Panc1 (cell line): ENCODE measurements at regions not wholly inside any gene's neighbourhood (a gene's known extent, or its start where the extent isn't known, plus 50 kb on each side); places are given as distances from the start of the nearest gene placed in this dataset.

Source experiments
- ATAC-seq: fragments of 200-7000 bp; cut with Tn5 transposase; 2 replicates; pipeline ENCODE4 v1.9.1; 2020; ENCODE audit warnings: mild to moderate bottlenecking, moderate library complexity
- BruUV-seq: library from RNA; stranded (reverse); fragments of 400-500 nt; replicated peaks from 2 replicates; lab custom pipeline; 2021; lab: Mats Ljungman, UMichigan
- CTCF ChIA-PET: fragments of 300-600 bp; sonication (Branson Sonifier 250); formaldehyde crosslinking; loops from one replicate; lab custom pipeline; 2022; ENCODE audit warnings: antibody characterized with exemption; lab: Charles Lee
- POLR2A ChIA-PET: fragments of 300-600 bp; sonication (Branson Sonifier 250); formaldehyde crosslinking; loops from one replicate; lab custom pipeline; 2022; ENCODE audit warnings: antibody characterized with exemption; lab: Charles Lee
- DNase-seq: peaks from one replicate; pipeline ENCODE4 v3.0.0-alpha.2; 2010; ENCODE audit warnings: low read depth, low spot score
- H3K27ac ChIP-seq: 2 replicates; pipeline ENCODE4 v1.5.1; 2011; ENCODE audit warnings: mild to moderate bottlenecking, low read length, inconsistent platforms
- H3K27me3 ChIP-seq: fragments of 200-500 bp; sonication (Bioruptor generic); 2 replicates; pipeline ENCODE4 v1.6.0; 2014; ENCODE audit warnings: low read length, inconsistent platforms; ENCODE audit not compliant: control insufficient read depth, insufficient read depth
- H3K36me3 ChIP-seq: fragments of 200-500 bp; sonication (Bioruptor generic); 2 replicates; pipeline ENCODE4 v1.5.1; 2014; ENCODE audit warnings: inconsistent platforms, mild to moderate bottlenecking, low read length, moderate library complexity; ENCODE audit not compliant: control insufficient read depth, insufficient read depth
- H3K4me1 ChIP-seq: 2 replicates; pipeline ENCODE4 v1.5.1; 2011; ENCODE audit warnings: inconsistent platforms, mild to moderate bottlenecking, low read length, moderate library complexity; ENCODE audit not compliant: control insufficient read depth, insufficient read depth
- H3K4me3 ChIP-seq, 2 experiments: 2 replicates each; pipeline ENCODE4 v1.5.1; 2011 to 2012; ENCODE audit warnings: low read depth in 2 of 2, low read length in 2 of 2, mild to moderate bottlenecking in 2 of 2, inconsistent platforms in 1 of 2, moderate library complexity in 1 of 2
- H3K9me3 ChIP-seq: fragments of 200-500 bp; sonication (Bioruptor generic); 2 replicates; pipeline ENCODE4 v1.5.1; 2014; ENCODE audit warnings: low read depth, mild to moderate bottlenecking, inconsistent platforms, low read length, moderate library complexity; ENCODE audit not compliant: control insufficient read depth, insufficient read depth
- CTCF ChIP-seq: fragments of 450-650 bp; IDR thresholded peaks from 2 replicates; pipeline ENCODE4 v1.5.1; 2017; ENCODE audit warnings: mild to moderate bottlenecking
- POLR2AphosphoS5 ChIP-seq: IDR thresholded peaks from 2 replicates; pipeline ENCODE4 v1.6.1; 2012; ENCODE audit warnings: mild to moderate bottlenecking, low read depth, low read length, moderate library complexity
- SIN3A ChIP-seq: IDR thresholded peaks from 2 replicates; pipeline ENCODE4 v1.6.1; 2012; ENCODE audit warnings: low read depth, mild to moderate bottlenecking, low read length, moderate library complexity, borderline replicate concordance; ENCODE audit not compliant: insufficient read depth
- TCF7L2 ChIP-seq: IDR thresholded peaks from 2 replicates; pipeline ENCODE4 v1.6.1; 2011; ENCODE audit warnings: mild to moderate bottlenecking, low read depth, low read length, inconsistent platforms
- in situ Hi-C: cut with HindIII; loops from 2 replicates; pipeline ENCODE4 v1.10.0; 2016; ENCODE audit warnings: low sequenced_read_pairs, low pct_unique_long_range_greater_than_20kb
- intact Hi-C: fragments of 100-400 bp; cut with micrococcal nuclease; formaldehyde crosslinking; loops from one replicate; pipeline ENCODE4 v1.10.0; 2022; ENCODE audit not compliant: unreplicated experiment
- TF ChIP-seq, protein P1 (sequence below), 2 experiments: IDR thresholded peaks; 2 replicates each; pipeline ENCODE4 v1.6.1; 2011 to 2012; ENCODE audit warnings: low read depth in 2 of 2, control low read depth in 1 of 2, low read length in 1 of 2, mild to moderate bottlenecking in 1 of 2, moderate library complexity in 1 of 2; ENCODE audit not compliant: insufficient read depth in 1 of 2

GRCh38 chr18:35836932-35837331 lies 135.5 kb upstream of the RMP24 start:
- H3K27me3 ChIP-seq, result no peaks in the 10 kb centered on the region
- BruUV-seq, result no TSS peak
- no peaks in the 10 kb centered on the region for H3K4me1 ChIP-seq
- H3K27ac ChIP-seq, result no peak overlapping the region
- in situ Hi-C loops, result no loop called here
- no peak for ATAC-seq
- ChIA-PET CTCF (no interaction called here), POLR2A (no interaction called here)
- DNase-seq, result no peak
- intact Hi-C loops, result no loop called here
- TF ChIP-seq TCF7L2, result no peak
- no peak for TF ChIP-seq SIN3A
- TF ChIP-seq POLR2AphosphoS5, result no peak
- TF ChIP-seq CTCF, result no peak
- no peak overlapping the region for H3K4me3 ChIP-seq
- H3K36me3 ChIP-seq, result no peaks in the 10 kb centered on the region
- no peaks in the 10 kb centered on the region for H3K9me3 ChIP-seq

- BruUV-seq, result no TSS peak
- H3K27me3 ChIP-seq, result no peaks in the 10 kb centered on the region
- no peaks in the 10 kb centered on the region for H3K4me1 ChIP-seq
- no peaks in the 10 kb centered on the region for H3K36me3 ChIP-seq
- ChIA-PET CTCF (no interaction called here), POLR2A (no interaction called here)
- TF ChIP-seq SIN3A (no peak), TCF7L2 (no peak), CTCF (no peak), POLR2AphosphoS5 (no peak)
- TF ChIP-seq, protein P1, sequence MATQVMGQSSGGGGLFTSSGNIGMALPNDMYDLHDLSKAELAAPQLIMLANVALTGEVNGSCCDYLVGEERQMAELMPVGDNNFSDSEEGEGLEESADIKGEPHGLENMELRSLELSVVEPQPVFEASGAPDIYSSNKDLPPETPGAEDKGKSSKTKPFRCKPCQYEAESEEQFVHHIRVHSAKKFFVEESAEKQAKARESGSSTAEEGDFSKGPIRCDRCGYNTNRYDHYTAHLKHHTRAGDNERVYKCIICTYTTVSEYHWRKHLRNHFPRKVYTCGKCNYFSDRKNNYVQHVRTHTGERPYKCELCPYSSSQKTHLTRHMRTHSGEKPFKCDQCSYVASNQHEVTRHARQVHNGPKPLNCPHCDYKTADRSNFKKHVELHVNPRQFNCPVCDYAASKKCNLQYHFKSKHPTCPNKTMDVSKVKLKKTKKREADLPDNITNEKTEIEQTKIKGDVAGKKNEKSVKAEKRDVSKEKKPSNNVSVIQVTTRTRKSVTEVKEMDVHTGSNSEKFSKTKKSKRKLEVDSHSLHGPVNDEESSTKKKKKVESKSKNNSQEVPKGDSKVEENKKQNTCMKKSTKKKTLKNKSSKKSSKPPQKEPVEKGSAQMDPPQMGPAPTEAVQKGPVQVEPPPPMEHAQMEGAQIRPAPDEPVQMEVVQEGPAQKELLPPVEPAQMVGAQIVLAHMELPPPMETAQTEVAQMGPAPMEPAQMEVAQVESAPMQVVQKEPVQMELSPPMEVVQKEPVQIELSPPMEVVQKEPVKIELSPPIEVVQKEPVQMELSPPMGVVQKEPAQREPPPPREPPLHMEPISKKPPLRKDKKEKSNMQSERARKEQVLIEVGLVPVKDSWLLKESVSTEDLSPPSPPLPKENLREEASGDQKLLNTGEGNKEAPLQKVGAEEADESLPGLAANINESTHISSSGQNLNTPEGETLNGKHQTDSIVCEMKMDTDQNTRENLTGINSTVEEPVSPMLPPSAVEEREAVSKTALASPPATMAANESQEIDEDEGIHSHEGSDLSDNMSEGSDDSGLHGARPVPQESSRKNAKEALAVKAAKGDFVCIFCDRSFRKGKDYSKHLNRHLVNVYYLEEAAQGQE (IDR thresholded peaks at IDR 0.05; ENCODE audit: insufficient read depth in 1 of 2, low read depth in 2 of 2, low read length in 1 of 2), result no peak
- H3K9me3 ChIP-seq, result no peaks in the 10 kb centered on the region
- no peak for DNase-seq
- in situ Hi-C loops (no loop called here), intact Hi-C loops (no loop called here)
- H3K27ac ChIP-seq, result no peak overlapping the region
- no peak for ATAC-seq
- no peak overlapping the region for H3K4me3 ChIP-seq
Observed at GRCh38 chr18:35837922-35838496, 134.5 kb upstream of the RMP24 start.
